Amniotic stem cell (primary cell): ENCODE measurements at regions not wholly inside any gene's neighbourhood (a gene's known extent, or its start where the extent isn't known, plus 50 kb on each side); places are given as distances from the start of the nearest gene placed in this dataset.
A peak's percentile ranks its signal among the peaks of the same experiment; 100 is the strongest.

ENCODE experiments used
- DNase-seq: peaks from one replicate; lab custom pipeline; 2025; lab: John Stamatoyannopoulos, UW

- no peak for DNase-seq
These were observed 111.7 kb upstream of the RPS6KA3 start for GRCh38 chrX:20378233-20378920.

GRCh38 chrX:20374900-20375438 lies 108.3 kb upstream of the RPS6KA3 start:
- DNase-seq: no peak

DNA sequence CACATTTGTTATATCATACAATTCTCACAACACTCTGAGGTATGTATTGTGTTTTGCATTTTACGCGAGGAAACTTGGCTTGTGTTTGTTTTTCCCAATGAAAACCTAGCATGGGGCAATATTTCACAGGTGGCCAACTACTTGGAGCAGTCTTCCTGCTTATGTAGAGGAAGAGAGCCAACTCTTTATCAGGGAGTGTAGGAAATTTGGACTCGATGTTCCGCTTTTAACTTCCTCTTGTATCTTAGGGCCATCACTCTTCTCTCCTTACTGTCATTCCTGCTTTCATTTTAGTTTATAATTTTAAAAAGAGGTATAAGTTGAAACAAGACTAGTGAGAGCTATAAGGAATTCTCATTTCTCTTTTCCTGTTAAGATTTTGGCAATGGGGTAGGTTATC lies 107.7 kb upstream of the RPS6KA3 start:
- DNase-seq: no peak

- DNase-seq: no peak
These were observed 106.4 kb upstream of the RPS6KA3 start for GRCh38 chrX:20373063-20373462.

DNA sequence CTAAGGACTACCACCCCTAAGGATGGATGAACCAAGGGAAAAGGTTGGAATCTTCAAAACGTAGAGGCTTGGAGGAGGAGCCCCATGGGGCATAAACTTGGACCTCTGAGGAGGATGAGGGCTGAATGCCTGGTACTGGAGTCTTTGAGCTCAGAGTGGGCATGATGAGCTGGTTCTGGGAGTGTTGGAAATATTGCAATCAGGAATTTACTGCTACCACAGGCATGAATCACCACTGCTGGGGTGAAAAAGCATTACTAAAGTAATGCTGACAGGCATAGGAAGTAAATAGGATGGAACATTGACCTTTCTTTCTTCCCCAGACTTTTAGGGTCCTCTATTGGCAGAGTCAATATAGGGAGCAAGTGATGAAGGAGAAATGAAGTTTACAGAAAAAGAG lies 105.8 kb upstream of the RPS6KA3 start:
- DNase-seq: no peak

DNA sequence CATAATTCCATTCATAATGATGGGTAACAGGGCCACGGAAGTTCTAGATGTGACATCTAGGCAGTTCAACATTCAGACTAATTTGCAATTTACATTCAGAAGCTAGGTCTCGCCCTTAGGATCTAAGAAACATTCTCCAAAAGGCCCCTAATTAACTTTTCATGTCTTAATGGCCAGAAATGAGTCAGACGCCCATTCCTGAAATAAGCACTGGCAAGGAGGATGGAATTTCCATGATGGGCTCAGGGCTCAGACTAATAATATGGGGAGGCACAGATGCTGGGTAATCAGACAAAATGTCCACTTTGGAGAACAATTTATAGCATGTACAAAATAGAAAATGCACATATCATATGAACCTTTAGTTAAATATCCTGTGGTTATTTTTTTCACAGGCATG lies 102.8 kb upstream of the RPS6KA3 start:
- DNase-seq: no peak

DNA sequence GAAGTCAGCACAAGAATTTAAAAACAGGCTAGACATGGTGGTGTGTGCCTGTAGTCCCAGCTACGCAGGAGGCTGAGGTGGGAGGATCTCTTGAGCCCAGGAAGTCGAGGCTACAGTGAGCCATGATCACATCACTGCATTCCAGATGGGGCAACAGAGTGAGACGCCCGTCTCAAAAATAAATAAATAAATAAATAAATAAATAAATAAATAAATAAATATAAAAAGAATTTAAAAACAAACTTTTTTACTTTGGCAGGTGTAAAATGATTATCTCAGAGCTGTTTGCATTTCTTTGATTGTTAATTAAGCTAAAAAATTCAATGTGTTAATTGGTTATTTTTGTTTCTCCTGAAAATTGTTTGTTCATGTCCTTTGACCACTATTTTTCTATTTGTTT lies 97.5 kb upstream of the RPS6KA3 start:
- no peak for DNase-seq

- no peak for DNase-seq
These were observed 96.6 kb upstream of the RPS6KA3 start for GRCh38 chrX:20363275-20363674.

- no peak for DNase-seq
These were observed 95.9 kb upstream of the RPS6KA3 start for GRCh38 chrX:20362268-20363267.

GRCh38 chrX:20361890-20362262 lies 95.2 kb upstream of the RPS6KA3 start:
- peak; percentile 28 for DNase-seq

- DNase-seq: no peak
These were observed 94.6 kb upstream of the RPS6KA3 start for GRCh38 chrX:20361081-20361889.

GRCh38 chrX:20355187-20355586 lies 88.5 kb upstream of the RPS6KA3 start:
- no peak for DNase-seq

DNA sequence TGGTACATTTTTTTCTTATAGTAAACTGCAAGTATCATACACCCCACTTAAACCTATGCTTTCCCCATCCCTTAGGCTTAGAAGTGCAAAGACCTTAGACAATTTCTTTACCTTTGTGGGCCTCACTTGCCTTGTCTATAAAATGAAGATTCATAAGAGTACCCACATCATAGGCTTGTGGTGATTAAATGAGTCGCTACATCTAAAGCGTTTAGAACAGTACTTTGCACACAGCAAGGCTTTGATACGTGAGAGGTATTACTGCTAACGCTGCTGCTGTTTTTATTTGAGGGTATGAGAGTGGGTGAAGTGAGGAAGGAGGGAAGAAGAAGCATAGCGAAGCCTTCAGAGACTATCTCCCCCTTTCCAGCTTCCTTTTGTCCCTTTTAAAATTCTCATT lies 87.8 kb upstream of the RPS6KA3 start:
- no peak for DNase-seq

DNA sequence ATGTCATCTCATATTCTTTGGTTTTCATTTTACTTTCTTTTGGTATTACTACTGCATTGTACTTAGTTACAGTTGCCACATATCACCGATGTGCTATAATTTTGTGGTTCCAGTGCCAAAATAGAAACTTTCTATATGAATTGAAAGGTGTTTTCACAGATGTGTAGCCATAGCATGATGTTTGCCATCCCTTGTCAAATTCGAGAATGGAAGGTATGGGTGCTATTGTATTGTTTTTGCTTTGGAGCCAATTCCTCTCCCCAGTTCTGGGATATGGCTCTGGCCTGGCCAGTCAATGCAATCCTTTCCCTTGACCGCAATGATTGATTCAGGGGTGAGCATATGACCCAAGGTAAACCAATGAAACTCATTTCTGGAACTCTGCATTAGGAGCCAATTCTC lies 86.2 kb upstream of the RPS6KA3 start:
- no peak for DNase-seq

GRCh38 chrX:20352504-20352903 lies 85.8 kb upstream of the RPS6KA3 start:
- DNase-seq: no peak

GRCh38 chrX:20350596-20350995 lies 83.9 kb upstream of the RPS6KA3 start:
- DNase-seq: no peak

GRCh38 chrX:20348139-20348538 lies 81.4 kb upstream of the RPS6KA3 start:
- no peak for DNase-seq

GRCh38 chrX:20347481-20347880 lies 80.8 kb upstream of the RPS6KA3 start:
- DNase-seq: no peak

DNA sequence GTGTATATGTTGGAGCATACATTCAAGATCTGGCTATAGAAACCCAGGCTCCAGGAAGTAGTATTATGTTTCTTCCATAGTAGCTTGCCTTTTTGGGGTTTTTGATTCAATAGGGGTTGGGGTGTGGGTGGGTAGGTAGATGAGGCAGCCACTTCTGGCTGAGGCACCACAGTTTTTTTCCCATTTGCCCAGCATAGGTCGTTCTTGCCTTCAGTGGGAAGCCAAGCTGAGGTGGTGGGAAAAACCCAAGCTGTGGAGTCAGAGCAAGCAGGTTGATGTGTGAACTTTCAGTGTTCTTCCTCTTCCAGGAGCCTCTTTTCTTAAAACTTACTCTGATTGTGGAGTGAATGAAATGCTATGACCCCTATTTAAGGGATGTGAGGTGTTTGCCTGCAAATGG lies 67.0 kb upstream of the RPS6KA3 start:
- DNase-seq: no peak

DNA sequence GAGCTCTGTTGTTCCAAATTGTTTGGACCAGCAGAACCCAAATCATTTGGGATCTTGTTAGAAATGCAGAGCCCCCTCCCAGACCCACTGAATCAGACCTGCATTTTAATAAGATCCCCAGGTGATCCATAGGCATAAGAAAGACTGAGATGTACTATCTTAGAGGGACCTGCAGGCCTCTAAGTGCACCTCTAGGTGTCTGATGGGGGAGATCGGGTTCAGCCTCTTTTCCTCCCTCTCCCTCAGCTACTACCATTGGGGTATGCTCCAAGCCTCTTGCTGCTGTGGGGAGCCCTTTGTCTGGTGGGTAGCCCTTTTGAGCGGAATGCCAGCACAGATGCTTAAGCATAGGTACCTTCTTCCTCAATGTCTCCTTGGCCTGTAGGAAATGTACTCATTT lies 63.8 kb upstream of the RPS6KA3 start:
- DNase-seq: no peak

DNA sequence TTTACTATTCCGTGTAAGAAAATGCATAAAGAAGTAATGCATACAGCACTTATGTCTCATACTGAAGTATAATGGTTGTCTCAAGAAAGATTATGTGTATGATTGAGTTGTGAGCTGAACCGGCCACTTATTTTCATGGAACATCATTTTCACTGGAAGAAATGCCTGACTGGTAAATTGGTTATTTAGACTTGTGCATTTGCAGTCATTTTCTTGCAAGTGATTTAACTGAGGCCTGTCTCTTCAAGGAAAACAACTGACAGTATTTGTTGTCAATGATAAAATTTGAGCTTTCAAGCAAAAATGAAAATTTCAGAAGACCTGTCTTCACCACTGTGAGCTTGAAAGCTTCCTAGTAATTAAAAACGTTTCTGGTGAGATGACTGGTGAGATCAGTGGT lies 62.7 kb upstream of the RPS6KA3 start:
- DNase-seq: no peak

GRCh38 chrX:20325786-20326388 lies 59.2 kb upstream of the RPS6KA3 start:
- no peak for DNase-seq
